Upper lobe of left lung (tissue), 4 donors: ENCODE measurements at regions not wholly inside any gene's neighbourhood (a gene's known extent, or its start where the extent isn't known, plus 50 kb on each side); places are given as distances from the start of the nearest gene placed in this dataset.

ENCODE experiments used
- CTCF ChIP-seq, 6 experiments: fragments of 450-650 bp in 4 of 6; fragments of 200-600 bp in 2 of 6; sonication (generic) in 2 of 6; IDR thresholded peaks; one replicate each; pipeline ENCODE4 v1.5.1; 2016 to 2019; ENCODE audit warnings: antibody characterized with exemption in 6 of 6
- EP300 ChIP-seq, 4 donors: sonication (generic); formaldehyde crosslinking; IDR thresholded peaks; one replicate each; pipeline ENCODE4 v1.5.1; 2017; ENCODE audit warnings: antibody characterized with exemption in 4 of 4, control low read depth in 2 of 4

- no peak for TF ChIP-seq CTCF (IDR thresholded peaks at IDR 0.05)
- TF ChIP-seq EP300 (IDR thresholded peaks at IDR 0.05) = no peak
Observed at GRCh38 chr20:39535301-39535700, 573.2 kb downstream of the DHX35 start.
